RKO (cell line): ENCODE measurements at regions not wholly inside any gene's neighbourhood (a gene's known extent, or its start where the extent isn't known, plus 50 kb on each side); places are given as distances from the start of the nearest gene placed in this dataset.
A peak's percentile ranks its signal among the peaks of the same experiment; 100 is the strongest.

Experiments used
- DNase-seq: peaks from one replicate; pipeline ENCODE4 v3.0.0-alpha.2; 2016; ENCODE audit warnings: low spot score

DNA sequence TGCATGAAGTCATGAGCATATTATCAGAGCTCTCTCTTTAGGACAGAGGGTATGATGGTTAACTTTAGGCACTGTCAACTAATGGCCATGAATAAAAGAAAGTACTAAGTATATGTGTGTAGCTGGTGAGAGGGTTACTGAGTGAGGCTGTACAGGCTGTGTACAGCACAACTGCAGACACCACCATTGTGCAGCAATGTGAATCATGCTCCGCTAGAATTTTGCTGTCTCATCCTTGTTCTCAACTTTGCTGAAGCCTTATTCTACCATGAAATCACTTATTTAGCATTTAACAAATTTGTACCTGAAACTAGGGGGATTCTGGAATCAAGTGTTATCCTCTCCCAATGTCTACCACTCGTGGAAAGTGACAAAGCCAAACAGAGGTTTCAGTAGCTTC lies 414.9 kb downstream of the PLCL1 start:
- DNase-seq: no peak

DNA sequence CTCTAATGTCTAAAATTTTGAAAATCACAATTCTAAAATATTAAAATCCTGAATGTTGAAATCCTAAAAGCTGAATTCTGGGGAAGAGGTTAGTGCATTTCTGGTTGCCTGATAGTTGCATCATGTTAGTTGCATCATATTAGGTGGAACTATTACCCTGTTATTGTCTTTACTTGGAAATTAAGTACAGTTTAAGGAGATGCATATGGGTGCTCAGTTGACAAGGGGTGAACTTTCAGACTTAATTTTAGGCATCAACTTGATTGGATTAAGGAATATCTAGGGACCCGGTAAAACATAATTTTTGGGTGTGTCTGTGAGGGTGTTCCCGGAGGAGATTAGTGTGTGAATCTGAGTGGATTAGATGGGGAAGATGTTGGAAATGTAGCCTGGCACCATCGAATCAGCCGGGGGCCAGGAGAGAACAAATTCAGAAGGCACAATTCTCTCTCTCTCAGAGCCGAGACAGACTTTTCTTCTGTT lies 409.8 kb downstream of the PLCL1 start:
- peak; percentile 3 for DNase-seq

DNA sequence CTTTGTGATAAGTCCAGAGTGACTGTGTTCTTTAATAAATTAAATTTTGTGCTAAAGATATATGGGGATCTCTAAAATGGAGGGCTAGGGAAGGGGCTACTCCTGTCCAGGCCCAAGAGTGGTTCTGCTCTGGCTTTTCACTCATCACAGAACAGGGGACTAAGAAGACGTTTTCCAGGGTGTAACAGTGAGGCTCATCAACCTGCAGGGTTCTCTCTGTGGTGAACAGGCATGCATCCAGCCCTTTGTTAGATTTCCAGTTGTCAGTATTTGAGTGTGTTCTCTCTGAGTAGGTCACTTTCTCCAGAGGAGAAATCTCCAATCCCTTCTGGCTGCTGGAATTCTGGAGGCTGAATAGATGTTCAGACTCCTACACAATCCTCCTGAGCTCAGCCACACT lies 408.9 kb downstream of the PLCL1 start:
- no peak for DNase-seq

DNA sequence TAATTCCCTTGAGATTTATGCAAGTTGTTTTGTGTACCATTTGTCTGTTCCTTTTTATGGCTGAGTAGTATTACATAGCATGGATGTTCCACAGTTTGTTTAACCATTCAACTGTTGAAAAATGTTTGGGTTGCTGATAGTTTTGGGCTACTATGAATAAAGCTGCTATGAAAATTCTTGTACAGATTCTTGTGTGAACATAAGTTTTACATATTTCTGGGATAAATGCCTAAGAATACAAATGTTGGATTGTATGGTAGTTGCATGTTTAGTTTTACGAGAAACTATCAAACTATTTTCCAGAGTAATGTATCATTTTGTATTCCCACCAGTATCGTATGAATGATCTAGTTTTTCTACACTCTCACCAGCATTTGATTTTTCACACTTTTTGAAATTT lies 407.3 kb downstream of the PLCL1 start:
- no peak for DNase-seq

DNA sequence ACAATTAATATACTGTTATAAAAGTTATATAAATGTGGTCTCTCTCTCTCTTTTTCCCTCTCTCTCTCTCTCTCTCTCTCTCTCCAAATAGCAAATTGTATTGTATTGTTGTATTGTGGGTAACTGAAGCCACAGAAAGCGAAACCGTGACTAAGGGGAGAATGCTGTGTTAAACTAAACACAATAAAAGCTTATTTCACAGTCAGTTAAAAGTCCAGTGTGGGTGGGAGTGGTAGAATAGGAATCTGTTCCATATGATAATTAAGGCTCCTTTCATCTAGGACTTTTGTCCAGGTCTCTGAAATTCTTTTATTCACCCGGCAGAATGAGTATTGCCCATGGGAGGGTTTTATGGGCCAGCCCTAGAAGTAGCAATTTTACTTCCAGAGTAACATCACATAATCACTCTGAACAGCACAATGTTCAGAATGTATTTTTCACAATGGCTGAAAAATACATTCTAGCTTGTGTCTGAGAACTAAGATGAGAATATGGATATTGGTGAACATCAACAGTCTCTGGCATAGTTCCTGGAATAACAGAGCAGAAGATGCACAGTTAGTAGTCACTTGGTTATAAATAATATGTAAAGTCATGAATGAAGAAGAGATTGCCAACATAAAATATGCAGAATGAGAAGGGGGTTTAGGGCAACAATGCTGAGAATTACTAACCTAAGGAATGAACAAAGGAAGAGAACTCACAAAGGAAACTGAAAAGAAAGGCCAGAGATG lies 399.1 kb downstream of the PLCL1 start:
- DNase-seq: no peak
